PC-9 (cell line): ENCODE measurements at regions not wholly inside any gene's neighbourhood (a gene's known extent, or its start where the extent isn't known, plus 50 kb on each side); places are given as distances from the start of the nearest gene placed in this dataset.

ENCODE experiments used
- BruUV-seq: library from RNA; stranded (reverse); fragments of 400-500 nt; replicated peaks from 2 replicates; lab custom pipeline; 2021; lab: Mats Ljungman, UMichigan
- CTCF ChIA-PET: fragments of 300-600 bp; sonication (Branson Sonifier 250); formaldehyde crosslinking; loops from one replicate; lab custom pipeline; 2022; ENCODE audit warnings: antibody characterized with exemption; lab: Charles Lee
- POLR2A ChIA-PET: fragments of 300-600 bp; sonication (Branson Sonifier 250); formaldehyde crosslinking; loops from one replicate; lab custom pipeline; 2022; ENCODE audit warnings: antibody characterized with exemption; ENCODE audit not compliant: unreplicated experiment; lab: Charles Lee
- DNase-seq, 2 experiments: peaks; one replicate each; pipeline versions ENCODE4 v3.0.0 to v3.0.0-alpha.2; 2015 to 2022; ENCODE audit warnings: mixed read lengths in 1 of 2
- H2AFZ ChIP-seq: fragments of 200-600 bp; sonication (generic); 2 replicates; pipeline ENCODE4 v1.8.1; 2017; ENCODE audit warnings: antibody characterized with exemption
- H3F3A ChIP-seq: fragments of 200-600 bp; sonication (generic); 2 replicates; pipeline ENCODE4 v1.8.1; 2017; ENCODE audit warnings: antibody characterized with exemption, mild to moderate bottlenecking, low read depth; ENCODE audit not compliant: insufficient read depth
- H3K27ac ChIP-seq: fragments of 200-600 bp; sonication (generic); 2 replicates; pipeline ENCODE4 v1.6.1; 2016; ENCODE audit warnings: mixed run types
- H3K27me3 ChIP-seq: fragments of 200-600 bp; sonication (generic); 2 replicates; pipeline ENCODE4 v1.6.1; 2016; ENCODE audit warnings: low read depth, mixed run types; ENCODE audit not compliant: insufficient read depth
- H3K36me3 ChIP-seq: fragments of 200-600 bp; sonication (generic); 2 replicates; pipeline ENCODE4 v1.6.1; 2016; ENCODE audit warnings: low read depth, mixed run types
- H3K4me1 ChIP-seq: fragments of 200-600 bp; sonication (generic); replicated peaks from 2 replicates; pipeline ENCODE4 v1.6.1; 2016; ENCODE audit warnings: mixed run types; ENCODE audit not compliant: insufficient read depth
- H3K4me2 ChIP-seq: fragments of 200-600 bp; sonication (generic); 2 replicates; pipeline ENCODE4 v1.6.1; 2017; ENCODE audit warnings: mixed run types
- H3K4me3 ChIP-seq: fragments of 200-600 bp; sonication (generic); 2 replicates; pipeline ENCODE4 v1.6.1; 2016; ENCODE audit warnings: mixed run types
- H3K79me2 ChIP-seq: fragments of 200-600 bp; sonication (generic); 2 replicates; pipeline ENCODE4 v1.6.1; 2017; ENCODE audit warnings: low read depth, mixed run types
- H3K9me2 ChIP-seq: fragments of 200-600 bp; sonication (generic); 2 replicates; pipeline ENCODE4 v1.8.1; 2017; ENCODE audit warnings: mild to moderate bottlenecking; ENCODE audit not compliant: insufficient read depth
- H3K9me3 ChIP-seq: fragments of 200-600 bp; sonication (generic); 2 replicates; pipeline ENCODE4 v1.8.1; 2016; ENCODE audit warnings: low read depth; ENCODE audit not compliant: insufficient read depth
- H4K20me1 ChIP-seq: fragments of 200-600 bp; sonication (generic); 2 replicates; pipeline ENCODE4 v1.8.1; 2017; ENCODE audit not compliant: insufficient read depth
- CTCF ChIP-seq: fragments of 200-600 bp; sonication (generic); conservative IDR thresholded peaks from 2 replicates; pipeline ENCODE4 v1.6.1; 2017; ENCODE audit warnings: mixed run types, antibody characterized with exemption, mild to moderate bottlenecking, moderate library complexity
- EZH2 ChIP-seq: fragments of 200-600 bp; sonication (generic); IDR thresholded peaks from 2 replicates; pipeline ENCODE4 v1.8.0; 2017; ENCODE audit warnings: antibody characterized with exemption, low read depth
- intact Hi-C: fragments of 100-400 bp; cut with micrococcal nuclease; formaldehyde crosslinking; loops from one replicate; pipeline ENCODE4 v1.10.0; 2022; ENCODE audit not compliant: unreplicated experiment

DNA sequence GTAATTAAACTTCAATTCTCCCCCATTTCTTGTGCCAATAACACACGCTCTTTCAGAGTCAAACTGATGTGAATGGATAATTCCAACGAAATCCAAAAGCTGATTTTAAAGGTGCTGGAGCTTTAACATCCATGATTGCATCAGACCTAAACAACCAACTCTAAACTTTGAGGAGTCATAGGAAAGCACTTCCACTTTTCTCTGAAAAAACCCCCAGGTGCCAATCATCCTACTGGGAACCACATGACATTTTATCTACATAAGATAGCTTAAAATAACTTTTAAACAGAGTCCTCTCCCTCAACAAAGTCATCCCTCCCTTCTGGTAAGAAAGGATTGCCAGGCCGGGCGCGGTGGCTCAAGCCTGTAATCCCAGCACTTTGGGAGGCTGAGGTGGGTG, 167.7 kb upstream of the PDE10A start:
- POLR2A ChIA-PET: no interaction called here
- Histone ChIP-seq H3K9me2 (no peaks in the 10 kb centered on the region), H4K20me1 (no peaks in the 10 kb centered on the region), H3F3A (no peaks in the 10 kb centered on the region), H3K4me1 (no peaks in the 10 kb centered on the region), H3K4me3 (no peak overlapping the region), H2AFZ (no peak overlapping the region), H3K9me3 (no peaks in the 10 kb centered on the region), H3K36me3 (no peaks in the 10 kb centered on the region), H3K79me2 (no peaks in the 10 kb centered on the region), H3K27me3 (peaks cover 93% of the 10 kb centered on the region), H3K4me2 (no peak overlapping the region), H3K27ac (no peak overlapping the region)
- no peak for TF ChIP-seq EZH2
- no peak for TF ChIP-seq CTCF
- CTCF ChIA-PET: no interaction called here
- intact Hi-C loops: no loop called here
- no TSS peak for BruUV-seq
- no peak for DNase-seq

- intact Hi-C loops: no loop called here
- CTCF ChIA-PET: no interaction called here
- no peaks in the 10 kb centered on the region for H3K9me3 ChIP-seq
These were observed 166.3 kb upstream of the PDE10A start for GRCh38 chr6:165829376-165829775.

GRCh38 chr6:165827190-165827518, 164.1 kb upstream of the PDE10A start:
- Histone ChIP-seq H3K4me1 (no peaks in the 10 kb centered on the region), H3K9me3 (no peaks in the 10 kb centered on the region), H3K4me3 (no peak overlapping the region), H4K20me1 (no peaks in the 10 kb centered on the region), H3K9me2 (no peaks in the 10 kb centered on the region), H2AFZ (no peak overlapping the region), H3K4me2 (no peak overlapping the region), H3K27ac (no peak overlapping the region), H3K36me3 (no peaks in the 10 kb centered on the region), H3K27me3 (peaks cover 74% of the 10 kb centered on the region), H3K79me2 (no peaks in the 10 kb centered on the region), H3F3A (no peaks in the 10 kb centered on the region)
- no peak for DNase-seq
- ChIA-PET CTCF (no interaction called here), POLR2A (interaction anchor here (0.5 kb wide), 1 partner anchor 30 kb away, joined by 14 read pairs; no protein-coding TSS in a partner anchor)
- intact Hi-C loops: no loop called here
- TF ChIP-seq CTCF (no peak), EZH2 (no peak)
- BruUV-seq: no TSS peak

More at GRCh38 chr6:165829376-165829775, 166.3 kb upstream of the PDE10A start:
- no peak for DNase-seq
- Histone ChIP-seq H3K36me3 (no peaks in the 10 kb centered on the region), H3K9me2 (no peaks in the 10 kb centered on the region), H3F3A (no peaks in the 10 kb centered on the region), H3K79me2 (no peaks in the 10 kb centered on the region), H3K4me3 (no peak overlapping the region), H3K4me1 (no peaks in the 10 kb centered on the region), H3K27me3 (peaks cover 85% of the 10 kb centered on the region), H2AFZ (no peak overlapping the region), H4K20me1 (no peaks in the 10 kb centered on the region), H3K27ac (no peak overlapping the region), H3K4me2 (no peak overlapping the region)
- POLR2A ChIA-PET: no interaction called here
- no peak for TF ChIP-seq CTCF
- no peak for TF ChIP-seq EZH2
- BruUV-seq: no TSS peak
